Hepatocyte (in vitro differentiated cells): ENCODE measurements at regions not wholly inside any gene's neighbourhood (a gene's known extent, or its start where the extent isn't known, plus 50 kb on each side); places are given as distances from the start of the nearest gene placed in this dataset.
"Not testable (repeated sequence)": the region's sequence is repeated elsewhere in the genome, so short reads cannot be mapped to it uniquely, and the experiment has no call there.

Experiments used
- DNase-seq: peaks from one replicate; pipeline ENCODE4 v3.0.0-alpha.2; 2016; ENCODE audit warnings: low spot score
- H2AFZ ChIP-seq: fragments of 200-600 bp; sonication (generic); 2 replicates; pipeline ENCODE4 v1.6.0; 2016; ENCODE audit warnings: antibody characterized with exemption, mild to moderate bottlenecking
- H3K27ac ChIP-seq: fragments of 200-600 bp; sonication (generic); 2 replicates; pipeline ENCODE4 v1.5.1; 2016; ENCODE audit warnings: mild to moderate bottlenecking
- H3K27me3 ChIP-seq: fragments of 200-600 bp; sonication (generic); 2 replicates; pipeline ENCODE4 v1.6.1; 2016
- H3K36me3 ChIP-seq: fragments of 200-600 bp; sonication (generic); replicated peaks from 2 replicates; pipeline ENCODE4 v1.5.1; 2016; ENCODE audit warnings: low read depth; ENCODE audit not compliant: insufficient read depth
- H3K4me1 ChIP-seq: fragments of 200-600 bp; sonication (generic); 2 replicates; pipeline ENCODE4 v1.5.1; 2016; ENCODE audit warnings: mild to moderate bottlenecking, moderate library complexity; ENCODE audit not compliant: insufficient read depth
- H3K4me2 ChIP-seq: fragments of 200-600 bp; sonication (generic); 2 replicates; pipeline ENCODE4 v1.6.0; 2016
- H3K4me3 ChIP-seq: fragments of 200-600 bp; sonication (generic); 2 replicates; pipeline ENCODE4 v1.5.1; 2016; ENCODE audit warnings: mild to moderate bottlenecking
- H3K79me2 ChIP-seq: fragments of 200-600 bp; sonication (generic); 2 replicates; pipeline ENCODE4 v1.6.0; 2017; ENCODE audit warnings: mild to moderate bottlenecking
- H3K9me2 ChIP-seq: fragments of 200-600 bp; sonication (generic); replicated peaks from 2 replicates; pipeline ENCODE4 v1.6.0; 2017; ENCODE audit warnings: mild to moderate bottlenecking; ENCODE audit not compliant: insufficient read depth
- H3K9me3 ChIP-seq: fragments of 200-600 bp; sonication (generic); 2 replicates; pipeline ENCODE4 v1.5.1; 2016; ENCODE audit warnings: low read depth, mild to moderate bottlenecking
- H4K20me1 ChIP-seq: fragments of 200-600 bp; sonication (generic); 2 replicates; pipeline ENCODE4 v1.6.0; 2016; ENCODE audit warnings: mild to moderate bottlenecking; ENCODE audit not compliant: insufficient read depth, poor library complexity, severe bottlenecking
- EZH2 ChIP-seq: fragments of 200-600 bp; sonication (generic); IDR thresholded peaks from 2 replicates; pipeline ENCODE4 v1.6.1; 2016; ENCODE audit warnings: antibody characterized with exemption, mild to moderate bottlenecking, borderline replicate concordance
- EZH2phosphoT487 ChIP-seq: fragments of 200-600 bp; sonication (generic); IDR thresholded peaks from one replicate; pipeline ENCODE4 v1.6.1; 2018; ENCODE audit warnings: antibody characterized with exemption, mild to moderate bottlenecking, low read depth, moderate library complexity; ENCODE audit not compliant: unreplicated experiment, severe bottlenecking
- WGBS: methylation state at CpG from one replicate; pipeline ENCODE4 v1.1.6; 2016; ENCODE audit warnings: low lambda C conversion rate; ENCODE audit errors: missing lambda C conversion rate; 5-methylcytosine and 5-hydroxymethylcytosine counted together
- TF ChIP-seq, protein P1 (sequence below): fragments of 200-600 bp; sonication (generic); IDR thresholded peaks from 2 replicates; pipeline ENCODE4 v1.5.1; 2016; ENCODE audit warnings: antibody characterized with exemption, mild to moderate bottlenecking; ENCODE audit not compliant: poor library complexity

- DNase-seq = peak; percentile 22
- TF ChIP-seq EZH2phosphoT487 (no peak), EZH2 (no peak)
- TF ChIP-seq, protein P1, sequence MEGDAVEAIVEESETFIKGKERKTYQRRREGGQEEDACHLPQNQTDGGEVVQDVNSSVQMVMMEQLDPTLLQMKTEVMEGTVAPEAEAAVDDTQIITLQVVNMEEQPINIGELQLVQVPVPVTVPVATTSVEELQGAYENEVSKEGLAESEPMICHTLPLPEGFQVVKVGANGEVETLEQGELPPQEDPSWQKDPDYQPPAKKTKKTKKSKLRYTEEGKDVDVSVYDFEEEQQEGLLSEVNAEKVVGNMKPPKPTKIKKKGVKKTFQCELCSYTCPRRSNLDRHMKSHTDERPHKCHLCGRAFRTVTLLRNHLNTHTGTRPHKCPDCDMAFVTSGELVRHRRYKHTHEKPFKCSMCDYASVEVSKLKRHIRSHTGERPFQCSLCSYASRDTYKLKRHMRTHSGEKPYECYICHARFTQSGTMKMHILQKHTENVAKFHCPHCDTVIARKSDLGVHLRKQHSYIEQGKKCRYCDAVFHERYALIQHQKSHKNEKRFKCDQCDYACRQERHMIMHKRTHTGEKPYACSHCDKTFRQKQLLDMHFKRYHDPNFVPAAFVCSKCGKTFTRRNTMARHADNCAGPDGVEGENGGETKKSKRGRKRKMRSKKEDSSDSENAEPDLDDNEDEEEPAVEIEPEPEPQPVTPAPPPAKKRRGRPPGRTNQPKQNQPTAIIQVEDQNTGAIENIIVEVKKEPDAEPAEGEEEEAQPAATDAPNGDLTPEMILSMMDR = no peak
- Histone ChIP-seq H2AFZ (no peak overlapping the region), H3K9me3 (no peaks in the 10 kb centered on the region), H3K36me3 (no peaks in the 10 kb centered on the region), H3K4me2 (no peak overlapping the region), H4K20me1 (no peaks in the 10 kb centered on the region), H3K27ac (no peak overlapping the region), H3K9me2 (no peaks in the 10 kb centered on the region), H3K4me3 (no peak overlapping the region), H3K79me2 (no peaks in the 10 kb centered on the region), H3K4me1 (no peaks in the 10 kb centered on the region), H3K27me3 (no peaks in the 10 kb centered on the region)
These were observed 1223.2 kb downstream of the OTOL1 start for GRCh38 chr3:162719684-162720341.

GRCh38 chr3:162721736-162722135, 1225.1 kb downstream of the OTOL1 start:
- no peak overlapping the region for H3K4me2 ChIP-seq
- no peaks in the 10 kb centered on the region for H3K79me2 ChIP-seq
- no peak overlapping the region for H3K4me3 ChIP-seq
- H2AFZ ChIP-seq = peak overlapping the region; percentile 13
- no peaks in the 10 kb centered on the region for H3K27me3 ChIP-seq
- H3K27ac ChIP-seq = no peak overlapping the region
- H3K36me3 ChIP-seq = no peaks in the 10 kb centered on the region
- TF ChIP-seq EZH2 (no peak), EZH2phosphoT487 (no peak)
- TF ChIP-seq, protein P1 = no peak
- no peaks in the 10 kb centered on the region for H3K9me2 ChIP-seq
- H3K9me3 ChIP-seq = no peaks in the 10 kb centered on the region
- DNase-seq = no peak
- H4K20me1 ChIP-seq = no peaks in the 10 kb centered on the region
- WGBS = 48% methylated on average over 1 of the region's 1 CpG
- H3K4me1 ChIP-seq = no peaks in the 10 kb centered on the region

GRCh38 chr3:162722337-162722736, 1225.7 kb downstream of the OTOL1 start:
- Histone ChIP-seq H4K20me1 (no peaks in the 10 kb centered on the region), H3K4me1 (no peaks in the 10 kb centered on the region), H3K9me3 (no peaks in the 10 kb centered on the region), H3K79me2 (no peaks in the 10 kb centered on the region), H3K27me3 (no peaks in the 10 kb centered on the region), H2AFZ (no peak overlapping the region), H3K9me2 (no peaks in the 10 kb centered on the region), H3K27ac (no peak overlapping the region), H3K4me2 (no peak overlapping the region), H3K4me3 (no peak overlapping the region), H3K36me3 (no peaks in the 10 kb centered on the region)
- TF ChIP-seq, protein P1 = no peak
- no peak for TF ChIP-seq EZH2phosphoT487
- no peak for TF ChIP-seq EZH2
- no peak for DNase-seq

GRCh38 chr3:162722796-162723195, 1226.2 kb downstream of the OTOL1 start:
- H4K20me1 ChIP-seq, H3K27me3 ChIP-seq, H3K4me2 ChIP-seq, H3K79me2 ChIP-seq, H3K4me1 ChIP-seq, DNase-seq, H2AFZ ChIP-seq, H3K27ac ChIP-seq, H3K4me3 ChIP-seq, H3K9me3 ChIP-seq, H3K36me3 ChIP-seq, H3K9me2 ChIP-seq: not testable (repeated sequence)
- WGBS = 53% methylated on average over 5 of the region's 5 CpGs
